HEK293T (cell line): ENCODE measurements at regions not wholly inside any gene's neighbourhood (a gene's known extent, or its start where the extent isn't known, plus 50 kb on each side); places are given as distances from the start of the nearest gene placed in this dataset.

ENCODE experiments used
- BHLHE40 ChIP-seq: fragments of 450-650 bp; IDR thresholded peaks from 2 replicates; pipeline ENCODE4 v1.6.1; 2016; ENCODE audit warnings: mild to moderate bottlenecking, moderate library complexity, borderline replicate concordance
- FOXA1 ChIP-seq: fragments of 450-650 bp; IDR thresholded peaks from 2 replicates; pipeline ENCODE4 v1.6.1; 2016; ENCODE audit warnings: mild to moderate bottlenecking
- SUZ12 ChIP-seq: fragments of 450-650 bp; IDR thresholded peaks from 2 replicates; pipeline ENCODE4 v1.6.1; 2016; ENCODE audit warnings: mild to moderate bottlenecking
- TARDBP ChIP-seq: fragments of 450-650 bp; IDR thresholded peaks from 2 replicates; pipeline ENCODE4 v1.6.1; 2016
- ZNF384 ChIP-seq: fragments of 450-650 bp; IDR thresholded peaks from 2 replicates; pipeline ENCODE4 v1.6.1; 2016

GRCh38 chr12:59345406-59345805 lies 250.4 kb upstream of the SLC16A7 start:
- no peak for TF ChIP-seq TARDBP
- no peak for TF ChIP-seq SUZ12
- no peak for TF ChIP-seq BHLHE40
- no peak for TF ChIP-seq FOXA1
- TF ChIP-seq ZNF384: no peak
